ENCODE measurements at regions not wholly inside any gene's neighbourhood (a gene's known extent, or its start where the extent isn't known, plus 50 kb on each side); places are given as distances from the start of the nearest gene placed in this dataset.
A peak's percentile ranks its signal among the peaks of the same experiment; 100 is the strongest.

GRCh38 chr6:87785229-87785862 lies 83.3 kb upstream of the AKIRIN2 start:
- 0 out of 2 replicates have a peak, but pooled peaks cover 4% of the 10 kb centered on the region for H3K27me3 ChIP-seq (ENCODE audit: control insufficient read depth, insufficient read depth, low read length)
- DNase-seq (ENCODE audit: low read depth), result no peak
- CTCF ChIA-PET, result no interaction called here
- no peak overlapping the region for H3K4me3 ChIP-seq (ENCODE audit: low read depth, low read length)
- no peak for TF ChIP-seq CTCF (IDR thresholded peaks at IDR 0.05; ENCODE audit: insufficient read depth, low read depth, low read length)
- POLR2A ChIA-PET, result no interaction called here
- no peaks in the 10 kb centered on the region for H3K36me3 ChIP-seq (ENCODE audit: control insufficient read depth, insufficient read depth, low read length)

GRCh38 chr6:87784690-87785089 lies 82.7 kb upstream of the AKIRIN2 start:
- Histone ChIP-seq H3K27me3 (ENCODE audit: control insufficient read depth, insufficient read depth, low read length) (peaks cover 5% of the 10 kb centered on the region; the same call in 1 of the 2 replicates), H3K36me3 (ENCODE audit: control insufficient read depth, insufficient read depth, low read length) (no peaks in the 10 kb centered on the region), H3K4me3 (ENCODE audit: low read depth, low read length) (no peak overlapping the region)
- no peak for DNase-seq (ENCODE audit: low read depth)
- TF ChIP-seq CTCF (IDR thresholded peaks at IDR 0.05; ENCODE audit: insufficient read depth, low read depth, low read length), result no peak
- ChIA-PET POLR2A (no interaction called here), CTCF (no interaction called here)

GRCh38 chr6:87784051-87784450 lies 82.0 kb upstream of the AKIRIN2 start:
- POLR2A ChIA-PET, result no interaction called here
- CTCF ChIA-PET, result no interaction called here

GRCh38 chr6:87779542-87779941 lies 77.5 kb upstream of the AKIRIN2 start:
- DNase-seq (ENCODE audit: low read depth), result no peak
- Histone ChIP-seq H3K27me3 (ENCODE audit: control insufficient read depth, insufficient read depth, low read length) (peaks cover 1% of the 10 kb centered on the region; the same call in 1 of the 2 replicates), H3K36me3 (ENCODE audit: control insufficient read depth, insufficient read depth, low read length) (no peaks in the 10 kb centered on the region), H3K4me3 (ENCODE audit: low read depth, low read length) (no peak overlapping the region)
- no peak for TF ChIP-seq CTCF (IDR thresholded peaks at IDR 0.05; ENCODE audit: insufficient read depth, low read depth, low read length)
- ChIA-PET POLR2A (no interaction called here), CTCF (no interaction called here)

More at GRCh38 chr6:87784051-87784450, 82.0 kb upstream of the AKIRIN2 start:
- Histone ChIP-seq H3K4me3 (ENCODE audit: low read depth, low read length) (no peak overlapping the region), H3K27me3 (ENCODE audit: control insufficient read depth, insufficient read depth, low read length) (peaks cover 6% of the 10 kb centered on the region; the same call in 1 of the 2 replicates), H3K36me3 (ENCODE audit: control insufficient read depth, insufficient read depth, low read length) (no peaks in the 10 kb centered on the region)
- DNase-seq (ENCODE audit: low read depth), result no peak
- no peak for TF ChIP-seq CTCF (IDR thresholded peaks at IDR 0.05; ENCODE audit: insufficient read depth, low read depth, low read length)

GRCh38 chr6:87772597-87773530 lies 70.8 kb upstream of the AKIRIN2 start:
- peak; percentile 68 for DNase-seq (ENCODE audit: low read depth)
- ChIA-PET POLR2A (no interaction called here), CTCF (interaction anchor here (0.6 kb wide), 1 partner anchor 59 kb away, joined by 3 read pairs; no protein-coding TSS in a partner anchor)
- no peaks in the 10 kb centered on the region for H3K27me3 ChIP-seq (ENCODE audit: control insufficient read depth, insufficient read depth, low read length)
- H3K4me3 ChIP-seq (ENCODE audit: low read depth, low read length), result no peak overlapping the region
- no peak for TF ChIP-seq CTCF (IDR thresholded peaks at IDR 0.05; ENCODE audit: insufficient read depth, low read depth, low read length)
- no peaks in the 10 kb centered on the region for H3K36me3 ChIP-seq (ENCODE audit: control insufficient read depth, insufficient read depth, low read length)
